HEK293 (cell line): ENCODE measurements at regions not wholly inside any gene's neighbourhood (a gene's known extent, or its start where the extent isn't known, plus 50 kb on each side); places are given as distances from the start of the nearest gene placed in this dataset.

Experiments used
- CTCF ChIA-PET: fragments of 350-600 bp; formaldehyde crosslinking; extraction: SDS; loops from one replicate; lab custom pipeline; 2021; ENCODE audit warnings: antibody characterized with exemption; lab: Yijun Ruan, JAX
- POLR2A ChIA-PET: fragments of 300-600 bp; formaldehyde crosslinking; extraction: SDS; loops from one replicate; lab custom pipeline; 2020; ENCODE audit warnings: antibody characterized with exemption, inconsistent platforms; lab: Yijun Ruan, JAX
- H3K27ac ChIP-seq: fragments of 200-500 bp; sonication (Bioruptor generic); 2 replicates; pipeline ENCODE4 v1.5.1; 2014; ENCODE audit warnings: low read depth, low read length, control low read depth, inconsistent platforms; ENCODE audit errors: extremely low read depth
- H3K36me3 ChIP-seq, 2 experiments: fragments of 200-500 bp in 1 of 2; sonication (Bioruptor generic) in 1 of 2; 1 replicate in 1 of 2; 2 replicates in 1 of 2; pipeline ENCODE4 v1.5.1; 2014 to 2017; ENCODE audit warnings: inconsistent platforms in 2 of 2, low read length in 2 of 2; ENCODE audit not compliant: control insufficient read depth in 2 of 2, insufficient read depth in 1 of 2
- H3K4me1 ChIP-seq: fragments of 200-500 bp; sonication (Bioruptor generic); 2 replicates; pipeline ENCODE4 v1.5.1; 2014; ENCODE audit warnings: mild to moderate bottlenecking, low read length, inconsistent platforms; ENCODE audit not compliant: control insufficient read depth, insufficient read depth
- H3K4me3 ChIP-seq: 2 replicates; pipeline ENCODE4 v1.5.1; 2011; ENCODE audit warnings: low read depth, mild to moderate bottlenecking, control low read depth, low read length, moderate library complexity
- H3K9me3 ChIP-seq: fragments of 200-500 bp; sonication (Bioruptor generic); 2 replicates; pipeline ENCODE4 v1.5.1; 2014; ENCODE audit warnings: low read depth, low read length, inconsistent platforms; ENCODE audit not compliant: control insufficient read depth, insufficient read depth
- GLIS1 ChIP-seq: fragments of 450-650 bp; formaldehyde crosslinking; IDR thresholded peaks from 2 replicates; pipeline ENCODE4 v1.5.1; 2016; ENCODE audit warnings: missing biosample characterization, missing genetic modification characterization
- KLF1 ChIP-seq: fragments of 450-650 bp; formaldehyde crosslinking; IDR thresholded peaks from 2 replicates; pipeline ENCODE4 v1.5.1; 2016; ENCODE audit warnings: missing biosample characterization, missing genetic modification characterization
- KLF10 ChIP-seq: fragments of 450-650 bp; IDR thresholded peaks from 2 replicates; pipeline ENCODE4 v1.5.1; 2018; ENCODE audit warnings: missing biosample characterization, mild to moderate bottlenecking, missing genetic modification characterization
- MZF1 ChIP-seq: fragments of 450-650 bp; formaldehyde crosslinking; IDR thresholded peaks from 2 replicates; pipeline ENCODE4 v1.5.1; 2017; ENCODE audit warnings: missing biosample characterization, missing genetic modification characterization, borderline replicate concordance
- SCRT1 ChIP-seq: fragments of 450-650 bp; formaldehyde crosslinking; IDR thresholded peaks from 2 replicates; pipeline ENCODE4 v1.5.1; 2016; ENCODE audit warnings: missing biosample characterization, missing genetic modification characterization, borderline replicate concordance
- SP2 ChIP-seq: fragments of 450-650 bp; formaldehyde crosslinking; IDR thresholded peaks from 2 replicates; pipeline ENCODE4 v1.5.1; 2016; ENCODE audit warnings: missing biosample characterization, missing genetic modification characterization
- ZBTB48 ChIP-seq: fragments of 450-650 bp; formaldehyde crosslinking; IDR thresholded peaks from 2 replicates; pipeline ENCODE4 v1.5.1; 2016; ENCODE audit warnings: missing biosample characterization, missing genetic modification characterization
- ZFHX2 ChIP-seq: fragments of 450-650 bp; formaldehyde crosslinking; conservative IDR thresholded peaks from 2 replicates; pipeline ENCODE4 v1.5.1; 2016; ENCODE audit warnings: missing biosample characterization, missing genetic modification characterization
- ZNF133 ChIP-seq: fragments of 450-650 bp; formaldehyde crosslinking; IDR thresholded peaks from 2 replicates; pipeline ENCODE4 v1.5.1; 2016; ENCODE audit warnings: missing biosample characterization, missing genetic modification characterization
- ZNF138 ChIP-seq: fragments of 450-650 bp; formaldehyde crosslinking; IDR thresholded peaks from 2 replicates; pipeline ENCODE4 v1.5.1; 2016; ENCODE audit warnings: missing biosample characterization, missing genetic modification characterization, borderline replicate concordance
- ZNF221 ChIP-seq: fragments of 450-650 bp; formaldehyde crosslinking; IDR thresholded peaks from 2 replicates; pipeline ENCODE4 v1.5.1; 2017; ENCODE audit warnings: missing biosample characterization, missing genetic modification characterization, borderline replicate concordance
- ZNF24 ChIP-seq: fragments of 450-650 bp; formaldehyde crosslinking; IDR thresholded peaks from 2 replicates; pipeline ENCODE4 v1.5.1; 2016; ENCODE audit warnings: missing biosample characterization, missing genetic modification characterization
- ZNF274 ChIP-seq, 2 experiments: fragments of 200-500 bp in 1 of 2; fragments of 450-650 bp in 1 of 2; sonication (Bioruptor generic) in 1 of 2; formaldehyde crosslinking in 1 of 2; IDR thresholded peaks; 2 replicates each; pipeline versions ENCODE4 v1.5.1 to v1.6.1; 2014 to 2016; ENCODE audit warnings: borderline replicate concordance in 1 of 2, inconsistent platforms in 1 of 2, low read length in 1 of 2, missing biosample characterization in 1 of 2, missing genetic modification characterization in 1 of 2
- ZNF335 ChIP-seq: fragments of 450-650 bp; formaldehyde crosslinking; conservative IDR thresholded peaks from 2 replicates; pipeline ENCODE4 v1.5.1; 2016; ENCODE audit warnings: missing biosample characterization, missing genetic modification characterization
- ZNF530 ChIP-seq: fragments of 450-650 bp; formaldehyde crosslinking; IDR thresholded peaks from 2 replicates; pipeline ENCODE4 v1.5.1; 2016; ENCODE audit warnings: low read depth, missing biosample characterization, missing genetic modification characterization
- ZNF571 ChIP-seq: fragments of 450-650 bp; formaldehyde crosslinking; IDR thresholded peaks from 2 replicates; pipeline ENCODE4 v1.5.0; 2017; ENCODE audit warnings: missing biosample characterization, missing genetic modification characterization
- ZNF600 ChIP-seq: fragments of 450-650 bp; formaldehyde crosslinking; IDR thresholded peaks from 2 replicates; pipeline ENCODE4 v1.5.1; 2016; ENCODE audit warnings: missing biosample characterization, missing genetic modification characterization
- ZNF610 ChIP-seq: fragments of 450-650 bp; formaldehyde crosslinking; IDR thresholded peaks from 2 replicates; pipeline ENCODE4 v1.5.1; 2016; ENCODE audit warnings: missing biosample characterization, missing genetic modification characterization, borderline replicate concordance
- ZNF664 ChIP-seq: fragments of 450-650 bp; formaldehyde crosslinking; IDR thresholded peaks from 2 replicates; pipeline ENCODE4 v1.5.1; 2016; ENCODE audit warnings: missing biosample characterization, missing genetic modification characterization
- ZNF777 ChIP-seq: fragments of 450-650 bp; formaldehyde crosslinking; IDR thresholded peaks from 2 replicates; pipeline ENCODE4 v1.5.1; 2017; ENCODE audit warnings: missing biosample characterization, missing genetic modification characterization, borderline replicate concordance
- ZSCAN30 ChIP-seq: fragments of 450-650 bp; IDR thresholded peaks from 2 replicates; pipeline ENCODE4 v1.5.1; 2018; ENCODE audit warnings: missing biosample characterization, mild to moderate bottlenecking, missing genetic modification characterization, moderate library complexity
- TF ChIP-seq, protein P1 (sequence below): fragments of 450-650 bp; formaldehyde crosslinking; IDR thresholded peaks from 2 replicates; pipeline ENCODE4 v1.5.1; 2016; ENCODE audit warnings: missing biosample characterization, missing genetic modification characterization
- TF ChIP-seq, protein P2 (sequence below): fragments of 450-650 bp; formaldehyde crosslinking; IDR thresholded peaks from 2 replicates; pipeline ENCODE4 v1.5.1; 2016; ENCODE audit warnings: missing biosample characterization, missing genetic modification characterization
- TF ChIP-seq, protein P3 (sequence below): fragments of 450-650 bp; formaldehyde crosslinking; IDR thresholded peaks from 2 replicates; pipeline ENCODE4; 2016; ENCODE audit warnings: missing biosample characterization, missing genetic modification characterization
- TF ChIP-seq, protein P4 (sequence below): fragments of 450-650 bp; formaldehyde crosslinking; IDR thresholded peaks from 2 replicates; pipeline ENCODE4 v1.5.1; 2016; ENCODE audit warnings: missing biosample characterization, missing genetic modification characterization
- TF ChIP-seq, protein P5 (sequence below): fragments of 450-650 bp; formaldehyde crosslinking; IDR thresholded peaks from 2 replicates; pipeline ENCODE4 v1.5.1; 2016; ENCODE audit warnings: missing biosample characterization, missing genetic modification characterization
- TF ChIP-seq, protein P6 (sequence below): fragments of 450-650 bp; formaldehyde crosslinking; IDR thresholded peaks from 2 replicates; pipeline ENCODE4 v1.5.1; 2016; ENCODE audit warnings: missing biosample characterization, missing genetic modification characterization

DNA sequence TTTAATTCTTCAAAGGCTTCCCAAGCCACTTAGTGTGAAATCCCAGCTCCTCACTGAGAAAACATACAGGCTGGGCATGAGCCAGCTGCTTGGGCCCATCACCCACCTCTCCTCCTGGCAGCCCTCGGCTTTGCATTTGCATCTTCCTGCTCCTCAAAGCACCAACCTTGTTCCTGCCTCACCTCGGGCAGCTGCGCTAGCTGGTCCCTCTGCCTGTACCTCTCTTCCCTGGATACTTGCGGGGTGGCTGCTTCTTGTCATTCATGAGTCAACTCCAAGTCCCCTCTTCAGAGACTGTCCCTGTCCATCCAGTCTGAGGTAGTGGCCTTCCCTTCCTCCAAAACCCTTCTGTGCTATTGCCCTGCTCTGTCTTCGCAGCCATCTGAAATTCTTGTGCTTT, 116.1 kb upstream of the CXCL14 start (continued):
- TF ChIP-seq ZNF221 (tag by site-specific recombination) (no peak), ZNF24 (tag by site-specific recombination) (no peak), ZNF335 (tag by site-specific recombination) (no peak), ZNF664 (no peak), SCRT1 (no peak), ZNF530 (no peak), ZNF777 (tag by site-specific recombination) (no peak), KLF10 (tag by site-specific recombination) (no peak), ZSCAN30 (no peak)
- TF ChIP-seq, protein P1, sequence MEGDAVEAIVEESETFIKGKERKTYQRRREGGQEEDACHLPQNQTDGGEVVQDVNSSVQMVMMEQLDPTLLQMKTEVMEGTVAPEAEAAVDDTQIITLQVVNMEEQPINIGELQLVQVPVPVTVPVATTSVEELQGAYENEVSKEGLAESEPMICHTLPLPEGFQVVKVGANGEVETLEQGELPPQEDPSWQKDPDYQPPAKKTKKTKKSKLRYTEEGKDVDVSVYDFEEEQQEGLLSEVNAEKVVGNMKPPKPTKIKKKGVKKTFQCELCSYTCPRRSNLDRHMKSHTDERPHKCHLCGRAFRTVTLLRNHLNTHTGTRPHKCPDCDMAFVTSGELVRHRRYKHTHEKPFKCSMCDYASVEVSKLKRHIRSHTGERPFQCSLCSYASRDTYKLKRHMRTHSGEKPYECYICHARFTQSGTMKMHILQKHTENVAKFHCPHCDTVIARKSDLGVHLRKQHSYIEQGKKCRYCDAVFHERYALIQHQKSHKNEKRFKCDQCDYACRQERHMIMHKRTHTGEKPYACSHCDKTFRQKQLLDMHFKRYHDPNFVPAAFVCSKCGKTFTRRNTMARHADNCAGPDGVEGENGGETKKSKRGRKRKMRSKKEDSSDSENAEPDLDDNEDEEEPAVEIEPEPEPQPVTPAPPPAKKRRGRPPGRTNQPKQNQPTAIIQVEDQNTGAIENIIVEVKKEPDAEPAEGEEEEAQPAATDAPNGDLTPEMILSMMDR = no peak
- TF ChIP-seq, protein P2, sequence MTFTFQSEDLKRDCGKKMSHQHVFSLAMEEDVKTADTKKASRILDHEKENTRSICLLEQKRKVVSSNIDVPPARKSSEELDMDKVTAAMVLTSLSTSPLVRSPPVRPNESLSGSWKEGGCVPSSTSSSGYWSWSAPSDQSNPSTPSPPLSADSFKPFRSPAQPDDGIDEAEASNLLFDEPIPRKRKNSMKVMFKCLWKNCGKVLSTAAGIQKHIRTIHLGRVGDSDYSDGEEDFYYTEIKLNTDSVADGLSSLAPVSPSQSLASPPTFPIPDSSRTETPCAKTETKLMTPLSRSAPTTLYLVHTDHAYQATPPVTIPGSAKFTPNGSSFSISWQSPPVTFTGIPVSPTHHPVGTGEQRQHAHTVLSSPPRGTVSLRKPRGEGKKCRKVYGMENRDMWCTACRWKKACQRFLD (tag by site-specific recombination) = no peak
- TF ChIP-seq, protein P3, sequence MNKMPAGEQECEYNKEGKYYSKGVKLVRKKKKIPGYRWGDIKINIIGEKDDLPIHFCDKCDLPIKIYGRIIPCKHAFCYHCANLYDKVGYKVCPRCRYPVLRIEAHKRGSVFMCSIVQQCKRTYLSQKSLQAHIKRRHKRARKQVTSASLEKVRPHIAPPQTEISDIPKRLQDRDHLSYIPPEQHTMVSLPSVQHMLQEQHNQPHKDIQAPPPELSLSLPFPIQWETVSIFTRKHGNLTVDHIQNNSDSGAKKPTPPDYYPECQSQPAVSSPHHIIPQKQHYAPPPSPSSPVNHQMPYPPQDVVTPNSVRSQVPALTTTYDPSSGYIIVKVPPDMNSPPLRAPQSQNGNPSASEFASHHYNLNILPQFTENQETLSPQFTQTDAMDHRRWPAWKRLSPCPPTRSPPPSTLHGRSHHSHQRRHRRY (tag by site-specific recombination) = no peak

DNA sequence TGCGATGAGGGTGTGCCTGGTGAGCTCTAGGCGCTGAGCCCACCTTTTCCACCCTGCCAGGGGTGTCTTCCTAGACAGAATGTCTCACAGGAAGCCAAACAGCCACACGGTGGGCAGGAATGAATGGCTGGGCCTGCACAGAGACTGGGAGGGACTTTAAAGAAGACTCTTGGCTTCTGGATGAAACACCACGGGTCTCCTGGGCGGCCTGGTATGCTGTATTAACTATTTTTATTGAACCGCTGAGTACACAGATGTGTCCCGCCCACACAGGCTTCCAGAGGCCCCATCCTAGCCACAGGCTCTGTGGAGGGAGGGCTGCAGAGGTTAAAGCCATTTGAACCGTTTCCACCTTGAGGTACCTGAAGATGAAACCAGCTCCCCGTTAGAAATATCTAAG, 115.2 kb upstream of the CXCL14 start:
- Histone ChIP-seq H3K9me3 (no peaks in the 10 kb centered on the region), H3K36me3 (no peaks in the 10 kb centered on the region), H3K4me3 (no peak overlapping the region), H3K27ac (no peak overlapping the region), H3K4me1 (no peaks in the 10 kb centered on the region)
- POLR2A ChIA-PET = no interaction called here
- CTCF ChIA-PET = interaction anchor here (1.2 kb wide), 1 partner anchor 133 kb away, joined by 5 read pairs; no protein-coding TSS in a partner anchor
- TF ChIP-seq GLIS1 = no peak
- TF ChIP-seq ZFHX2 (tag by site-specific recombination) = 0 out of 2 replicates have a peak, but pooled peaks have one; percentile 12

DNA sequence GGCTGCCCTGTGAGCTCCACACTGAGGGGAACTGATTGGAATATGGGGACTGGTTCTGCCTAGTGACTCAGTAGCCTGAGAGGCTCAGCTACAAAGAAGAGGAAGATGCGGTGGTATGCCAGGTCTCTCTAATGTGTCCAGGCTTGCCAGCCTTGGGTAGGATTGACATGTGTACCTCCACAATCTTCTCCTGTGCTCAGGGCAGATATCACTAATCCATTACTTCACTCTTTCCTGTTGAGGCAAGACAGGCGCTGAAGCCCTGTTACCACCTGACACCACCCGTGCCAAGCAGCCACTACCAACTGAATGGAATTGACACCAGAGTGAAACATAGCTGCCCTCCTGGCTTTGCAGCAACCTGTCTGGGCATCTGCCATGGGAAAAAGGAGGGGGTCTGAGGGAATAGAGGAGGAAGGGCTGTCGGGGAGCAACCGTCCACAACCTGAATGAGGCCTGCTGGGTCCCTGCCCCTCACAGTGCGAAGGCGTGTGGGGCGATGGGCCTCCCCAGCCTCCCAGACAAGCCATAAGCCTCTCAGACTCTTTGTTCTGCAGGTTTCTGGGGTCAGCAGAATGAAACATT, 114.7 kb upstream of the CXCL14 start:
- no peaks in the 10 kb centered on the region for H3K9me3 ChIP-seq
- ChIA-PET CTCF (interaction anchor here (0.7 to 1.2 kb wide), 2 partner anchors 132 to 141 kb away, joined by 4 to 5 read pairs; no protein-coding TSS in a partner anchor), POLR2A (no interaction called here)
- no peaks in the 10 kb centered on the region for H3K4me1 ChIP-seq
- no peak overlapping the region for H3K4me3 ChIP-seq
- H3K36me3 ChIP-seq = no peaks in the 10 kb centered on the region
- H3K27ac ChIP-seq = no peak overlapping the region
- TF ChIP-seq, protein P4, sequence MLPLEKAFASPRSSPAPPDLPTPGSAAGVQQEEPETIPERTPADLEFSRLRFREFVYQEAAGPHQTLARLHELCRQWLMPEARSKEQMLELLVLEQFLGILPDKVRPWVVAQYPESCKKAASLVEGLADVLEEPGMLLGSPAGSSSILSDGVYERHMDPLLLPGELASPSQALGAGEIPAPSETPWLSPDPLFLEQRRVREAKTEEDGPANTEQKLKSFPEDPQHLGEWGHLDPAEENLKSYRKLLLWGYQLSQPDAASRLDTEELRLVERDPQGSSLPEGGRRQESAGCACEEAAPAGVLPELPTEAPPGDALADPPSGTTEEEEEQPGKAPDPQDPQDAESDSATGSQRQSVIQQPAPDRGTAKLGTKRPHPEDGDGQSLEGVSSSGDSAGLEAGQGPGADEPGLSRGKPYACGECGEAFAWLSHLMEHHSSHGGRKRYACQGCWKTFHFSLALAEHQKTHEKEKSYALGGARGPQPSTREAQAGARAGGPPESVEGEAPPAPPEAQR = no peak
- TF ChIP-seq, protein P5, sequence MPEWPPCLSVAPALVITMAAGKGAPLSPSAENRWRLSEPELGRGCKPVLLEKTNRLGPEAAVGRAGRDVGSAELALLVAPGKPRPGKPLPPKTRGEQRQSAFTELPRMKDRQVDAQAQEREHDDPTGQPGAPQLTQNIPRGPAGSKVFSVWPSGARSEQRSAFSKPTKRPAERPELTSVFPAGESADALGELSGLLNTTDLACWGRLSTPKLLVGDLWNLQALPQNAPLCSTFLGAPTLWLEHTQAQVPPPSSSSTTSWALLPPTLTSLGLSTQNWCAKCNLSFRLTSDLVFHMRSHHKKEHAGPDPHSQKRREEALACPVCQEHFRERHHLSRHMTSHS (tag by site-specific recombination) = no peak
- TF ChIP-seq ZNF610 (tag by site-specific recombination) (no peak), ZNF138 (tag by site-specific recombination) (no peak), ZNF571 (tag by site-specific recombination) (no peak), SP2 (no peak), KLF1 (no peak), ZBTB48 (tag by site-specific recombination) (no peak), MZF1 (tag by site-specific recombination) (no peak), ZNF335 (tag by site-specific recombination) (no peak), ZNF664 (no peak), ZNF600 (no peak), ZNF274 (IDR thresholded peaks at IDR 0.05; ENCODE audit: low read length) (no peak), ZNF274 (tag by site-specific recombination; IDR thresholded peaks at IDR 0.05; ENCODE audit: borderline replicate concordance) (no peak), ZNF133 (no peak)
- TF ChIP-seq, protein P6, sequence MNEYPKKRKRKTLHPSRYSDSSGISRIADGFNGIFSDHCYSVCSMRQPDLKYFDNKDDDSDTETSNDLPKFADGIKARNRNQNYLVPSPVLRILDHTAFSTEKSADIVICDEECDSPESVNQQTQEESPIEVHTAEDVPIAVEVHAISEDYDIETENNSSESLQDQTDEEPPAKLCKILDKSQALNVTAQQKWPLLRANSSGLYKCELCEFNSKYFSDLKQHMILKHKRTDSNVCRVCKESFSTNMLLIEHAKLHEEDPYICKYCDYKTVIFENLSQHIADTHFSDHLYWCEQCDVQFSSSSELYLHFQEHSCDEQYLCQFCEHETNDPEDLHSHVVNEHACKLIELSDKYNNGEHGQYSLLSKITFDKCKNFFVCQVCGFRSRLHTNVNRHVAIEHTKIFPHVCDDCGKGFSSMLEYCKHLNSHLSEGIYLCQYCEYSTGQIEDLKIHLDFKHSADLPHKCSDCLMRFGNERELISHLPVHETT (tag by site-specific recombination) = no peak
